Daoy (cell line): ENCODE measurements at regions not wholly inside any gene's neighbourhood (a gene's known extent, or its start where the extent isn't known, plus 50 kb on each side); places are given as distances from the start of the nearest gene placed in this dataset.

Experiments used
- DNase-seq: peaks from one replicate; pipeline ENCODE4 v3.0.0-alpha.2; 2015; ENCODE audit warnings: low read depth

- no peak for DNase-seq
Observed at GRCh38 chr2:8036366-8036765, 645.5 kb upstream of the ID2 start.

GRCh38 chr2:8039732-8040131, 642.1 kb upstream of the ID2 start:
- DNase-seq: no peak

GRCh38 chr2:8043295-8043694, 638.6 kb upstream of the ID2 start:
- no peak for DNase-seq

GRCh38 chr2:8044046-8044594, 637.7 kb upstream of the ID2 start:
- DNase-seq: no peak

- DNase-seq: no peak
Observed at GRCh38 chr2:8045081-8045614, 636.7 kb upstream of the ID2 start.

GRCh38 chr2:8046849-8047248, 635.0 kb upstream of the ID2 start:
- no peak for DNase-seq

GRCh38 chr2:8049176-8049575, 632.7 kb upstream of the ID2 start:
- no peak for DNase-seq

- DNase-seq: no peak
Observed at GRCh38 chr2:8049851-8050571, 631.8 kb upstream of the ID2 start.

GRCh38 chr2:8053216-8053615, 628.6 kb upstream of the ID2 start:
- DNase-seq: no peak

- no peak for DNase-seq
Observed at GRCh38 chr2:8054070-8054469, 627.8 kb upstream of the ID2 start.

GRCh38 chr2:8058652-8059051, 623.2 kb upstream of the ID2 start:
- DNase-seq: no peak

GRCh38 chr2:8059255-8059654, 622.6 kb upstream of the ID2 start:
- DNase-seq: no peak

GRCh38 chr2:8059794-8060193, 622.1 kb upstream of the ID2 start:
- DNase-seq: no peak

- DNase-seq: no peak
Observed at GRCh38 chr2:8061219-8061618, 620.6 kb upstream of the ID2 start.

GRCh38 chr2:8064603-8065002, 617.3 kb upstream of the ID2 start:
- DNase-seq: no peak

- no peak for DNase-seq
Observed at GRCh38 chr2:8065191-8065590, 616.7 kb upstream of the ID2 start.

GRCh38 chr2:8067784-8068336, 614.0 kb upstream of the ID2 start:
- no peak for DNase-seq

GRCh38 chr2:8072907-8073306, 608.9 kb upstream of the ID2 start:
- DNase-seq: no peak

GRCh38 chr2:8073916-8074315, 607.9 kb upstream of the ID2 start:
- DNase-seq: no peak

- DNase-seq: no peak
Observed at GRCh38 chr2:8076448-8077342, 605.2 kb upstream of the ID2 start.

GRCh38 chr2:8078705-8079104, 603.2 kb upstream of the ID2 start:
- DNase-seq: no peak

- no peak for DNase-seq
Observed at GRCh38 chr2:8080063-8080462, 601.8 kb upstream of the ID2 start.
